Glomerular endothelial cell (primary cell): ENCODE measurements at regions not wholly inside any gene's neighbourhood (a gene's known extent, or its start where the extent isn't known, plus 50 kb on each side); places are given as distances from the start of the nearest gene placed in this dataset.
"Not testable (repeated sequence)": the region's sequence is repeated elsewhere in the genome, so short reads cannot be mapped to it uniquely, and the experiment has no call there.

ENCODE experiments used
- DNase-seq: peaks from one replicate; pipeline ENCODE4 v3.0.0-alpha.2; 2011; ENCODE audit warnings: low read depth, low spot score; ENCODE audit errors: extremely low read depth

- no peak for DNase-seq
Observed at GRCh38 chr1:201719812-201720521, 109.0 kb upstream of the IPO9 start.

GRCh38 chr1:201720522-201720844 lies 108.5 kb upstream of the IPO9 start:
- no peak for DNase-seq

DNA sequence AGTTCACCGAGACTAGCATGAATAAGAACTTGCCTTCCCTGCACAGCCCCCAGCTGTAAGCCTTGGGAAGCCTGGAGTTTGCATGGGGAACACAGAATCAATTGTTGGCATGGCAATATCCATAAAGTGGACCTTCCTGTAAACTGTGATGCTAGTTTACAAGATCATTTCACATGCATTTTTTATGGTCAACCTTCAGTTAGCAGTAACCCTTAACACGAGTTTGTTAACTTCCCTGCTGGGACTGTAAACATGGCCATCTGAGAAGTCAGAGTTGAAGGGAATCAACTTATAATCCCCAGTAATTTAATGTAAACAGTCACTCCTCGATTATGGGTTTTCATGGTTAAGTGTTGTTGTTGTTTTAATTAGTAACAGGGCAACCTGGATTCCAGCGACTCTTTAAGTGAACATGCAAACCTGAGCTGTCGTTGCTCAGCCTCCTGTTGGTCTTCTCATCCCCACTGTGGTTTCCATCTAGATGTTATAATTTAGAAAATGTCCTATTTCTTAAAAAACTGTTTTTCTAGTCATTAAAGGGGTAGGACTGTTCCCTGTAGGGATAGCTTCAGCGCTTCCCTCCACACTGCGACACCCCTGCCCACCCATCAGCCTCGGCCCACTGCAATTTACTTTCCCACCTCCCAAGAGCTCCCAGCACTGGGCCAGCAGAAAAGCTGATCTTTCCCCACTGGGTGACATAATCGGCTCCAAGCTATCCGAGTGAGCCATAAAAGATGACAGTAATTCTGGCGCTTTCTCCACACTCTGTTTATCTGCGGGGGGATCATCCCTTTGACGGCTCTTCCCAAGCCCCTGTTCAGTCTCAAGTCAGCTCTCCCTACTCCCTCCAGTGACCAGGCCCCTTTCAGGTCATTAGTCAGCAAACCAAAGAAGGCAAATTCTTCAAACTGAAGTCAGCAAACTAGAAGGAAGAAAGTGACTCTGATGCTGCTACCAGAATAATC lies 107.6 kb upstream of the IPO9 start:
- DNase-seq, result no peak

- no peak for DNase-seq
Observed at GRCh38 chr1:201724039-201724765, 104.8 kb upstream of the IPO9 start.

DNA sequence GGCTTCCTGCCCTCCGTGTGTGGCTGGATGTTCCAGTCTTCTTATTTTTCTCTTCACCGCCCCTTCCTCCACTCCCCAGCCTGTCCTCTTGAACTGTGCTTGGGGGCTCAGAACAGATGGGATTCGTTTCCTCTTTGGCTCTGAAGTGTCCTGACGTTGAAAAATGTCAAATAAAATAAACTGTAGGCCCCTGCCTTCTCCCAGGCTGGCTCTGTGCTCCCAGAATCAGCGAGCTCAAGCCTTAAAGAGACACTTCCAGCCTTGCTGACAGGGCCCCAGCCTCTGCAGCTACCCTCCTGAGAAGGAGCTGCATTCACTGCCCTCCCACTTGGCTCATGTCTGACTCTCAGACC lies 104.2 kb upstream of the IPO9 start:
- no peak for DNase-seq

DNA sequence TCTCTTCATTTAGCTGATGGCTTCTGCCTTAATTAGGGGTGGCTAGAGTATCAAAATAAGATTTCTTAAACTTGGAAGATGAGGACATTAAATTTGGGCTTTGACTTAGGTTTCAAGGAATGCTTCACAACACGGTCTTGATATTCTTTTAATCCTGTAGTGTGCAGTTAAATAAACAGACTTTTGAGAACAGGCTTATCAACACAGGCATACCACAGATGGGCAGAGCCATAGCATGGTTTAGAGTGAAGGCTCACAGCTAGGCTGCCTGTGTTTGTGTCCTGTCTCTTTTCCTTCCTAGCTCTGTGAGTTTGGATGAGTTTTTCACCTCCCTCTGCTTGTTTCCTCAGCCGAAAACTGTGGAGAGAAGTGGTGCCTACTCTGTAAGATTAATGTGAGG lies 102.3 kb upstream of the IPO9 start:
- no peak for DNase-seq

GRCh38 chr1:201728731-201729130 lies 100.2 kb upstream of the IPO9 start:
- no peak for DNase-seq

GRCh38 chr1:201729973-201730608 lies 98.9 kb upstream of the IPO9 start:
- DNase-seq, result no peak

GRCh38 chr1:201730611-201731010 lies 98.3 kb upstream of the IPO9 start:
- no peak for DNase-seq

GRCh38 chr1:201731142-201731541 lies 97.8 kb upstream of the IPO9 start:
- DNase-seq, result no peak

- no peak for DNase-seq
Observed at GRCh38 chr1:201731592-201731991, 97.4 kb upstream of the IPO9 start.

GRCh38 chr1:201732351-201732750 lies 96.6 kb upstream of the IPO9 start:
- DNase-seq, result no peak

DNA sequence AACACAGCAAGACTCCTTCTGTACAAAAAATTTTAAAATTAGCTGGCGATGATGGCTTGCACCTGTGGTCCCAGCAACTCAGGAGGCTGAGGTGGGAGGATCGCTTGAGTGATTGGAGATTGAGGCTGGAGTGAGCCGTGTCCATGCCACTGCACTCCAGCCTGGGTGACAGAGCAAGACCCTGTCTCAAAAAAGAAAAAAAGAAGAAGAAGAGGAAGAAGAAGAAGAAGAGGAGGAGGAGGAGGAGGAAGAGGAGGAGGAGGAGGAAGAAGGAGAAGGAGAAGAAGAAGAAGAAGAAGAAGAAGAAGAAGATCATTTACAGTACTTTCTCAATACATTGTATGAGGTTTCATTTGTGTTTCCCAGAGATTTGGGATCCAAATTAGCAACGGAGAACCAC lies 94.7 kb upstream of the IPO9 start:
- DNase-seq, result not testable (repeated sequence)

- no peak for DNase-seq
Observed at GRCh38 chr1:201734786-201735185, 94.2 kb upstream of the IPO9 start.

GRCh38 chr1:201736707-201737320 lies 92.1 kb upstream of the IPO9 start:
- no peak for DNase-seq

DNA sequence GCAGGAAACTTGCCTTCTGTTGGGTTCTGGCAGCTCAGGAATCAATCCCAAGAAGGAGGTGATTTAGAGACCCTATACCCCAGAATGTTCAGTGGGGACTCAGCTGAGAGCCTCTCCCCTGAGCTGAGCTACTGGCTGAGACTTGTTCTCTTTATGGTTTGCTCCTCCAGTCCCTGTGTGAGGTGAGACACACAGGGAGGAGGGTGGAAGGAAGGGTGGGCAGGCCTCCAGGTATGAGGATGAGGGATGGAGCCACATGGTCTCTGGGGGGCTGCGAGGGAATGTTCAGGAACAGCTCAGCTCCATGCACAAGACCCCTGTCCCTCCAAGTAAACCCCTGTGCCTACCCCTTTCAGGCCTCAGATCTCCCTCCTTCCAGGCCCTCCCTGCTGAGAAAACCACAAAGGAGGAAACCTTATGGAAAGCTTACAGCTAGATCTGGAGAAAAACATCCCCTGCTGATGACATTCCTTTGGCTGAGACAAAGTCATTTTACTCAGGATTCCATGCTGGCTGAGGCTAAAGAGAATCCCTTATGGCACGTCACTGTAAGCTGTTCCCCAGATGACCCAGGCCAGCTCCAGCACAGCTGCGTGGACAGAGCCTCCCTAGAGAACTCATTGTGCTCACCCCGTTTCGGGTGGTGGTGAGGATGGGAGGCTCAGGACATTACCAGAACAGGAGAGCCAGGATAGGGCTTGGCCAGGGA lies 91.5 kb upstream of the IPO9 start:
- DNase-seq, result no peak

DNA sequence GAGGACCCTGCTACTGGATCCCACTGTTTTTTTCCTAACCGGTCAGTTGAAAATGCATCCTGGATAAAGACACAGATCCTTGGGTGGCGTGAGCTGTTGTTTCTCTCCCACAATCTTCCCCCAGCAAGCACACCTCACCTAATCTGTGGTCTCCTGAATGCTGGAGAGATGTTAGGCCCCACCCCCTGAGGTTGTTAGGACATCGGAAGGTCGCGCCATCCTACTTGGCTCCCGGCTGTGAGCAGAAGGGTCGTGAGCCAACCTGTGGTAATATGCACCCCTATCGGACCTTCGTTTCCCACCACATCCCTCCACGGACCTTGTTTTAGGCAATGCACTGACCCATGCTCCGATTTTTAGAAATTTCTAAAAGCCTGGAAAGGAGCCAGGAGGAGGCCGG lies 89.9 kb upstream of the IPO9 start:
- DNase-seq, result no peak

DNA sequence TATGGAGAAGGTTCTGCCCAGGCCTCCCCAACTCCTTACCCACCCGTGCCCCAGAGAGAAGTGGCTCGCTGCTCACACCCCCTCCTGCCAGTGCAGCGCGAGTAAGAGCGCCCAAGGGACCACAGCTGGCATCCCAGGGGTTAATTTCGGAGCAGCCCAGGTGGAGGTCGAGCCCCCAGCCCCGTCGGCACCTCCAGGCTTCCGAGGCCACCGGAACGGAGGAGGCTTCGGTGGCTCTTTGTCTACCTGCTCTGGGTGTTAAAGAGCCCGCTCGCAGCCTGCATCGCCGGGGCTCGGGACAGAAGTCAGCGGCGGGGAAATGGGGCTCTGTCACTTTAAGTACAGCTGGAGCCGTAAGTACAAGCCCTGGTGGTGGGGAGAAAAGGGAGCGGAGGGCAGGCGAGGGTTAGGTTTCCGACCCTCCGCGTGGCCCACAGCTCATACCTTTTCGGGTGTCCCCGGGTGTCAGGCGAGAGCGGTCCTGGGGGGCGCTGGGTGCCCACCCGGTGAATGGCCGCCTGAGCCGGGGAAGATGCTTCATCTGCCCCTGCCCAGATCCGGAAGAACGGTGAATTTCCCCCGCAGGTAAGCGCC lies 89.4 kb upstream of the IPO9 start:
- no peak for DNase-seq

- no peak for DNase-seq
Observed at GRCh38 chr1:201740086-201740541, 88.8 kb upstream of the IPO9 start.
